CD4-positive, alpha-beta memory T cell (primary cell): ENCODE measurements at regions not wholly inside any gene's neighbourhood (a gene's known extent, or its start where the extent isn't known, plus 50 kb on each side); places are given as distances from the start of the nearest gene placed in this dataset.

Source experiments
- CTCF ChIA-PET: fragments of 350-600 bp; sonication (Branson Sonifier 250); formaldehyde crosslinking; loops from one replicate; lab custom pipeline; 2021; ENCODE audit warnings: inconsistent platforms; ENCODE audit not compliant: partially characterized antibody; lab: Charles Lee
- POLR2A ChIA-PET: fragments of 350-600 bp; sonication (Branson Sonifier 250); formaldehyde crosslinking; loops from one replicate; lab custom pipeline; 2021; ENCODE audit not compliant: partially characterized antibody; lab: Charles Lee
- DNase-seq, 5 donors: peaks; one replicate each; pipeline versions ENCODE4 v3.0.0 to v3.0.0-alpha.2; 2020 to 2022; ENCODE audit warnings: mixed read lengths in 1 of 5
- H3K27ac ChIP-seq: one replicate; pipeline ENCODE4 v1.7.0; 2013; ENCODE audit warnings: low read depth, low read length
- H3K27me3 ChIP-seq: 2 replicates; pipeline ENCODE4 v1.7.0; 2013; ENCODE audit warnings: mild to moderate bottlenecking, low read length, moderate library complexity; ENCODE audit not compliant: insufficient read depth
- H3K36me3 ChIP-seq: 2 replicates; pipeline ENCODE4 v1.7.0; 2013; ENCODE audit warnings: mild to moderate bottlenecking, low read length, moderate library complexity; ENCODE audit not compliant: insufficient read depth
- H3K4me1 ChIP-seq: 2 replicates; pipeline ENCODE4 v1.7.0; 2013; ENCODE audit warnings: mild to moderate bottlenecking, low read length, moderate library complexity; ENCODE audit not compliant: insufficient read depth
- H3K4me3 ChIP-seq, 2 donors: one replicate each; pipeline ENCODE4 v1.7.0; 2013; ENCODE audit warnings: low read length in 2 of 2, mild to moderate bottlenecking in 1 of 2
- H3K9me3 ChIP-seq, 2 donors: one replicate each; pipeline ENCODE4 v1.7.0; 2013; ENCODE audit warnings: low read length in 2 of 2, control low read depth in 1 of 2; ENCODE audit not compliant: control insufficient read depth in 1 of 2
- H3K27ac Mint-ChIP-seq, 7 donors: one replicate each; pipeline ENCODE4 v1.8.0; 2020 to 2021; ENCODE audit warnings: mixed read lengths in 7 of 7, mild to moderate bottlenecking in 6 of 7, inconsistent platforms in 3 of 7, moderate library complexity in 3 of 7
- H3K27me3 Mint-ChIP-seq, 2 donors: one replicate each; pipeline ENCODE4 v1.8.0; 2020 to 2021; ENCODE audit warnings: mixed read lengths in 2 of 2
- H3K36me3 Mint-ChIP-seq, 2 donors: one replicate each; pipeline ENCODE4 v1.8.0; 2020 to 2021; ENCODE audit warnings: mixed read lengths in 2 of 2, inconsistent platforms in 1 of 2, mild to moderate bottlenecking in 1 of 2
- H3K4me1 Mint-ChIP-seq, 4 donors: one replicate each; pipeline ENCODE4 v1.8.0; 2020 to 2021; ENCODE audit warnings: mixed read lengths in 4 of 4, mild to moderate bottlenecking in 1 of 4
- H3K4me3 Mint-ChIP-seq, 8 donors: one replicate each; pipeline ENCODE4 v1.8.0; 2020 to 2021; ENCODE audit warnings: mixed read lengths in 8 of 8, mild to moderate bottlenecking in 7 of 8, moderate library complexity in 6 of 8, inconsistent platforms in 3 of 8
- H3K9me3 Mint-ChIP-seq, 8 donors: one replicate each; pipeline ENCODE4 v1.8.0; 2020 to 2021; ENCODE audit warnings: mixed read lengths in 8 of 8, mild to moderate bottlenecking in 5 of 8, inconsistent platforms in 3 of 8, moderate library complexity in 1 of 8
- intact Hi-C: fragments of 100-400 bp; cut with micrococcal nuclease; formaldehyde crosslinking; loops from one replicate; pipeline ENCODE4 v1.15.1; 2023

- no peak overlapping the region for H3K4me3 ChIP-seq
- intact Hi-C loops: no loop called here
- H3K4me1 ChIP-seq: no peaks in the 10 kb centered on the region
- Mint-ChIP-seq H3K36me3 (no peaks in the 10 kb centered on the region), H3K4me1 (peaks cover 0 to 6% (median 0%) of the 10 kb centered on the region in 4 donors), H3K4me3 (no peak overlapping the region), H3K9me3 (peaks cover 0 to 6% (median 0%) of the 10 kb centered on the region in 8 donors), H3K27ac (no peak overlapping the region), H3K27me3 (no peaks in the 10 kb centered on the region)
- ChIA-PET POLR2A (no interaction called here), CTCF (no interaction called here)
- H3K9me3 ChIP-seq: no peaks in the 10 kb centered on the region
- no peaks in the 10 kb centered on the region for H3K36me3 ChIP-seq
- no peak overlapping the region for H3K27ac ChIP-seq
- DNase-seq: no peak
- no peaks in the 10 kb centered on the region for H3K27me3 ChIP-seq
These were observed 146.4 kb upstream of the GPC6 start for GRCh38 chr13:93080166-93080565.

GRCh38 chr13:93080587-93080986 is 146.0 kb upstream of the GPC6 start:
- Histone ChIP-seq H3K27me3 (no peaks in the 10 kb centered on the region), H3K27ac (no peak overlapping the region), H3K4me1 (no peaks in the 10 kb centered on the region), H3K36me3 (no peaks in the 10 kb centered on the region), H3K4me3 (no peak overlapping the region), H3K9me3 (no peaks in the 10 kb centered on the region)
- Mint-ChIP-seq H3K4me3 (no peak overlapping the region), H3K27me3 (no peaks in the 10 kb centered on the region), H3K27ac (no peak overlapping the region), H3K9me3 (peaks cover 0 to 6% (median 0%) of the 10 kb centered on the region in 8 donors), H3K36me3 (no peaks in the 10 kb centered on the region), H3K4me1 (peaks cover 0 to 6% (median 0%) of the 10 kb centered on the region in 4 donors)
- no peak for DNase-seq
- POLR2A ChIA-PET: no interaction called here
- CTCF ChIA-PET: no interaction called here
- intact Hi-C loops: no loop called here

GRCh38 chr13:93086329-93086728 is 140.3 kb upstream of the GPC6 start:
- Histone ChIP-seq H3K27ac (no peak overlapping the region), H3K4me3 (no peak overlapping the region), H3K4me1 (no peaks in the 10 kb centered on the region), H3K9me3 (no peaks in the 10 kb centered on the region), H3K36me3 (no peaks in the 10 kb centered on the region), H3K27me3 (no peaks in the 10 kb centered on the region)
- Mint-ChIP-seq H3K4me3 (no peak overlapping the region), H3K27me3 (no peaks in the 10 kb centered on the region), H3K9me3 (peaks cover 0 to 6% (median 3%) of the 10 kb centered on the region in 8 donors), H3K27ac (no peak overlapping the region), H3K4me1 (peaks cover 0 to 5% (median 0%) of the 10 kb centered on the region in 4 donors), H3K36me3 (no peaks in the 10 kb centered on the region)
- POLR2A ChIA-PET: no interaction called here
- CTCF ChIA-PET: no interaction called here
- intact Hi-C loops: no loop called here
- DNase-seq: no peak

GRCh38 chr13:93098972-93099371 is 127.6 kb upstream of the GPC6 start:
- H3K27me3 ChIP-seq: no peaks in the 10 kb centered on the region
- no peaks in the 10 kb centered on the region for H3K4me1 ChIP-seq
- POLR2A ChIA-PET: no interaction called here
- H3K4me3 Mint-ChIP-seq: no peak overlapping the region
- intact Hi-C loops: no loop called here
- H3K4me1 Mint-ChIP-seq: no peaks in the 10 kb centered on the region
- H3K36me3 ChIP-seq: no peaks in the 10 kb centered on the region
- no peaks in the 10 kb centered on the region for H3K9me3 ChIP-seq
- H3K27ac Mint-ChIP-seq: no peak overlapping the region
- CTCF ChIA-PET: no interaction called here
- no peaks in the 10 kb centered on the region for H3K27me3 Mint-ChIP-seq
- peaks cover 0 to 1% (median 0%) of the 10 kb centered on the region in 8 donors for H3K9me3 Mint-ChIP-seq
- DNase-seq: no peak
- H3K4me3 ChIP-seq: no peak overlapping the region
- no peaks in the 10 kb centered on the region for H3K36me3 Mint-ChIP-seq
- H3K27ac ChIP-seq: no peak overlapping the region

GRCh38 chr13:93101226-93101734 is 125.3 kb upstream of the GPC6 start:
- Histone ChIP-seq H3K27ac (no peak overlapping the region), H3K4me3 (no peak overlapping the region), H3K9me3 (no peaks in the 10 kb centered on the region), H3K4me1 (no peaks in the 10 kb centered on the region), H3K36me3 (no peaks in the 10 kb centered on the region), H3K27me3 (no peaks in the 10 kb centered on the region)
- DNase-seq: no peak
- intact Hi-C loops: no loop called here
- H3K4me3 Mint-ChIP-seq: no peak overlapping the region
- H3K4me1 Mint-ChIP-seq: no peaks in the 10 kb centered on the region
- CTCF ChIA-PET: no interaction called here
- no peaks in the 10 kb centered on the region for H3K27me3 Mint-ChIP-seq
- no peaks in the 10 kb centered on the region for H3K36me3 Mint-ChIP-seq
- H3K27ac Mint-ChIP-seq: no peak overlapping the region
- peaks cover 0 to 1% (median 0%) of the 10 kb centered on the region in 8 donors for H3K9me3 Mint-ChIP-seq
- POLR2A ChIA-PET: no interaction called here

GRCh38 chr13:93104270-93104669 is 122.3 kb upstream of the GPC6 start:
- no peaks in the 10 kb centered on the region for H3K9me3 ChIP-seq
- H3K4me1 Mint-ChIP-seq: no peaks in the 10 kb centered on the region
- H3K9me3 Mint-ChIP-seq: peaks cover 0 to 1% (median 0%) of the 10 kb centered on the region in 8 donors
- no peaks in the 10 kb centered on the region for H3K27me3 ChIP-seq
- no peaks in the 10 kb centered on the region for H3K36me3 ChIP-seq
- no peak for DNase-seq
- H3K27ac ChIP-seq: no peak overlapping the region
- no peak overlapping the region for H3K4me3 Mint-ChIP-seq
- H3K4me3 ChIP-seq: no peak overlapping the region
- H3K4me1 ChIP-seq: no peaks in the 10 kb centered on the region
- ChIA-PET POLR2A (no interaction called here), CTCF (no interaction called here)
- peaks cover 0 to 1% of the 10 kb centered on the region in 2 donors for H3K27me3 Mint-ChIP-seq
- no peaks in the 10 kb centered on the region for H3K36me3 Mint-ChIP-seq
- no peak overlapping the region for H3K27ac Mint-ChIP-seq
- intact Hi-C loops: no loop called here

GRCh38 chr13:93108111-93108601 is 118.5 kb upstream of the GPC6 start:
- Mint-ChIP-seq H3K9me3 (no peaks in the 10 kb centered on the region), H3K36me3 (no peaks in the 10 kb centered on the region), H3K4me3 (no peak overlapping the region), H3K27me3 (peaks cover 0 to 1% of the 10 kb centered on the region in 2 donors), H3K4me1 (no peaks in the 10 kb centered on the region), H3K27ac (no peak overlapping the region)
- no peak overlapping the region for H3K27ac ChIP-seq
- no peaks in the 10 kb centered on the region for H3K9me3 ChIP-seq
- no peak for DNase-seq
- no peaks in the 10 kb centered on the region for H3K27me3 ChIP-seq
- intact Hi-C loops: no loop called here
- no peak overlapping the region for H3K4me3 ChIP-seq
- H3K4me1 ChIP-seq: no peaks in the 10 kb centered on the region
- ChIA-PET POLR2A (no interaction called here), CTCF (no interaction called here)
- H3K36me3 ChIP-seq: no peaks in the 10 kb centered on the region

- H3K4me1 Mint-ChIP-seq: no peaks in the 10 kb centered on the region
- Histone ChIP-seq H3K27me3 (no peaks in the 10 kb centered on the region), H3K9me3 (no peaks in the 10 kb centered on the region), H3K36me3 (no peaks in the 10 kb centered on the region), H3K4me1 (no peaks in the 10 kb centered on the region), H3K4me3 (no peak overlapping the region), H3K27ac (no peak overlapping the region)
- no peak for DNase-seq
- H3K27ac Mint-ChIP-seq: no peak overlapping the region
- ChIA-PET CTCF (no interaction called here), POLR2A (no interaction called here)
- H3K9me3 Mint-ChIP-seq: peaks cover 0 to 2% (median 0%) of the 10 kb centered on the region in 8 donors
- intact Hi-C loops: no loop called here
- no peak overlapping the region for H3K4me3 Mint-ChIP-seq
- no peaks in the 10 kb centered on the region for H3K27me3 Mint-ChIP-seq
- H3K36me3 Mint-ChIP-seq: no peaks in the 10 kb centered on the region
These were observed 109.8 kb upstream of the GPC6 start for GRCh38 chr13:93116809-93117208.
